ENCODE measurements at regions not wholly inside any gene's neighbourhood (a gene's known extent, or its start where the extent isn't known, plus 50 kb on each side); places are given as distances from the start of the nearest gene placed in this dataset.

GRCh38 chr10:6909905-6910560 lies 330.0 kb upstream of the PRKCQ start:
- no peaks in the 10 kb centered on the region for H3K4me1 ChIP-seq (ENCODE audit: insufficient read depth, low read length, severe bottlenecking)
- H3K79me2 ChIP-seq (ENCODE audit: insufficient read depth, low read length): no peaks in the 10 kb centered on the region
- no peak overlapping the region for H3K4me3 ChIP-seq (ENCODE audit: low read depth, low read length, poor library complexity, severe bottlenecking)
- no peak overlapping the region for H2AFZ ChIP-seq (ENCODE audit: low read length)
- H3K36me3 ChIP-seq (ENCODE audit: insufficient read depth, low read length): no peaks in the 10 kb centered on the region
- no peaks in the 10 kb centered on the region; the same call in 1 of the 2 replicates for H3K27me3 ChIP-seq (ENCODE audit: insufficient read depth, low read length)
- H3F3A ChIP-seq (ENCODE audit: insufficient read depth, low read length): no peaks in the 10 kb centered on the region
- no peaks in the 10 kb centered on the region for H3K9me3 ChIP-seq (ENCODE audit: low read length)
- H3K9me2 ChIP-seq (ENCODE audit: low read depth, low read length): no peaks in the 10 kb centered on the region
- TF ChIP-seq EZH2 (IDR thresholded peaks at IDR 0.05; ENCODE audit: borderline replicate concordance, low read length): no peak
- TF ChIP-seq CTCF (IDR thresholded peaks at IDR 0.05; ENCODE audit: low read length): no peak
- H3K4me2 ChIP-seq (ENCODE audit: low read length): no peak overlapping the region
- H3K9ac ChIP-seq (ENCODE audit: low read length): no peak overlapping the region
- H3K27ac ChIP-seq (ENCODE audit: low read depth, low read length, poor library complexity, severe bottlenecking): no peak overlapping the region
- H4K20me1 ChIP-seq (ENCODE audit: insufficient read depth, low read length): no peaks in the 10 kb centered on the region

- H3K36me3 ChIP-seq (ENCODE audit: insufficient read depth, low read length): no peaks in the 10 kb centered on the region
- no peaks in the 10 kb centered on the region for H3K79me2 ChIP-seq (ENCODE audit: insufficient read depth, low read length)
- no peaks in the 10 kb centered on the region for H3F3A ChIP-seq (ENCODE audit: insufficient read depth, low read length)
- no peaks in the 10 kb centered on the region for H3K4me1 ChIP-seq (ENCODE audit: insufficient read depth, low read length, severe bottlenecking)
- TF ChIP-seq CTCF (IDR thresholded peaks at IDR 0.05; ENCODE audit: low read length) (no peak), EZH2 (IDR thresholded peaks at IDR 0.05; ENCODE audit: borderline replicate concordance, low read length) (no peak)
- no peak overlapping the region for H3K9ac ChIP-seq (ENCODE audit: low read length)
- no peaks in the 10 kb centered on the region; the same call in 1 of the 2 replicates for H3K27me3 ChIP-seq (ENCODE audit: insufficient read depth, low read length)
- H3K9me3 ChIP-seq (ENCODE audit: low read length): no peaks in the 10 kb centered on the region
- H3K27ac ChIP-seq (ENCODE audit: low read depth, low read length, poor library complexity, severe bottlenecking): no peak overlapping the region
- H4K20me1 ChIP-seq (ENCODE audit: insufficient read depth, low read length): no peaks in the 10 kb centered on the region
- no peak overlapping the region for H3K4me3 ChIP-seq (ENCODE audit: low read depth, low read length, poor library complexity, severe bottlenecking)
- H3K4me2 ChIP-seq (ENCODE audit: low read length): no peak overlapping the region
- no peaks in the 10 kb centered on the region for H3K9me2 ChIP-seq (ENCODE audit: low read depth, low read length)
- H2AFZ ChIP-seq (ENCODE audit: low read length): no peak overlapping the region
Observed at GRCh38 chr10:6907877-6908530, 327.9 kb upstream of the PRKCQ start.

- Histone ChIP-seq H3K4me3 (ENCODE audit: low read depth, low read length, poor library complexity, severe bottlenecking) (no peak overlapping the region), H3K4me1 (ENCODE audit: insufficient read depth, low read length, severe bottlenecking) (no peaks in the 10 kb centered on the region), H3K79me2 (ENCODE audit: insufficient read depth, low read length) (no peaks in the 10 kb centered on the region), H3K9me3 (ENCODE audit: low read length) (no peaks in the 10 kb centered on the region), H3K9ac (ENCODE audit: low read length) (no peak overlapping the region), H3K27me3 (ENCODE audit: insufficient read depth, low read length) (no peaks in the 10 kb centered on the region), H3K9me2 (ENCODE audit: low read depth, low read length) (no peaks in the 10 kb centered on the region), H4K20me1 (ENCODE audit: insufficient read depth, low read length) (no peaks in the 10 kb centered on the region), H3K27ac (ENCODE audit: low read depth, low read length, poor library complexity, severe bottlenecking) (no peak overlapping the region), H3F3A (ENCODE audit: insufficient read depth, low read length) (no peaks in the 10 kb centered on the region), H3K36me3 (ENCODE audit: insufficient read depth, low read length) (no peaks in the 10 kb centered on the region), H3K4me2 (ENCODE audit: low read length) (no peak overlapping the region), H2AFZ (ENCODE audit: low read length) (no peak overlapping the region)
- TF ChIP-seq EZH2 (IDR thresholded peaks at IDR 0.05; ENCODE audit: borderline replicate concordance, low read length) (no peak), CTCF (IDR thresholded peaks at IDR 0.05; ENCODE audit: low read length) (no peak)
Observed at GRCh38 chr10:6894405-6894804, 314.3 kb upstream of the PRKCQ start.
